GM12878 (cell line): ENCODE measurements at regions not wholly inside any gene's neighbourhood (a gene's known extent, or its start where the extent isn't known, plus 50 kb on each side); places are given as distances from the start of the nearest gene placed in this dataset.

Experiments used
- CREB1 ChIP-seq: IDR thresholded peaks from 2 replicates; pipeline ENCODE4 v1.6.1; 2012; ENCODE audit warnings: low read depth, mild to moderate bottlenecking, inconsistent platforms
- ELK1 ChIP-seq: IDR thresholded peaks from 2 replicates; pipeline ENCODE4 v1.6.1; 2012; ENCODE audit warnings: low read depth, low read length, improper control_type of control experiment
- EP300 ChIP-seq, 2 experiments: fragments of 150-350 bp in 1 of 2; IDR thresholded peaks; 2 replicates each; pipeline ENCODE4 v1.6.1; 2011 to 2012; ENCODE audit warnings: low read depth in 2 of 2, low read length in 2 of 2, borderline replicate concordance in 1 of 2, improper control_type of control experiment in 1 of 2, inconsistent platforms in 1 of 2; ENCODE audit not compliant: control insufficient read depth in 1 of 2
- KDM1A ChIP-seq: fragments of 200-600 bp; sonication (generic); IDR thresholded peaks from 2 replicates; pipeline ENCODE4 v1.6.1; 2016; ENCODE audit warnings: borderline replicate concordance
- PAX8 ChIP-seq: fragments of 450-650 bp; IDR thresholded peaks from 2 replicates; pipeline ENCODE4 v1.6.1; 2017; ENCODE audit warnings: mild to moderate bottlenecking, moderate library complexity
- SREBF1 ChIP-seq: IDR thresholded peaks from 2 replicates; pipeline ENCODE4 v1.6.1; 2012; ENCODE audit warnings: mild to moderate bottlenecking, low read length
- SRF ChIP-seq, 2 experiments: IDR thresholded peaks; 2 replicates each; pipeline ENCODE4 v1.6.1; 2011; ENCODE audit warnings: low read depth in 2 of 2, low read length in 2 of 2, mild to moderate bottlenecking in 1 of 2, moderate library complexity in 1 of 2

- no peak for TF ChIP-seq ELK1
- TF ChIP-seq KDM1A: no peak
- TF ChIP-seq SREBF1: no peak
- TF ChIP-seq SRF (IDR thresholded peaks at IDR 0.05; ENCODE audit: low read depth in 2 of 2, low read length in 2 of 2): no peak
- TF ChIP-seq PAX8: no peak
- no peak for TF ChIP-seq CREB1
- no peak for TF ChIP-seq EP300 (IDR thresholded peaks at IDR 0.05; ENCODE audit: borderline replicate concordance in 1 of 2, control insufficient read depth in 1 of 2, low read depth in 2 of 2, low read length in 2 of 2)
Measured at GRCh38 chr3:159018341-159018740, 216.5 kb downstream of the MFSD1 start.
